ENCODE measurements at regions not wholly inside any gene's neighbourhood (a gene's known extent, or its start where the extent isn't known, plus 50 kb on each side); places are given as distances from the start of the nearest gene placed in this dataset.
A peak's percentile ranks its signal among the peaks of the same experiment; 100 is the strongest.

- TF ChIP-seq ZNF121 (tag by site-specific recombination; IDR thresholded peaks at IDR 0.05) (0 out of 2 replicates have a peak, but pooled peaks have one; percentile 30), ZNF202 (tag by site-specific recombination; IDR thresholded peaks at IDR 0.05; ENCODE audit: borderline replicate concordance) (peak; percentile 79), SCRT2 (tag by site-specific recombination; IDR thresholded peaks at IDR 0.05) (no peak), ZNF366 (tag by site-specific recombination; conservative IDR thresholded peaks at IDR 0.05) (no peak; the same call in 1 of the 2 replicates), ZNF146 (tag by site-specific recombination; IDR thresholded peaks at IDR 0.05) (no peak), ZNF148 (tag by site-specific recombination; IDR thresholded peaks at IDR 0.05; ENCODE audit: borderline replicate concordance) (no peak), ZNF112 (tag by site-specific recombination; IDR thresholded peaks at IDR 0.05) (no peak), ZNF24 (tag by site-specific recombination; IDR thresholded peaks at IDR 0.05) (peak; percentile 31; the same call in 1 of the 2 replicates), KLF8 (tag by site-specific recombination; IDR thresholded peaks at IDR 0.05) (no peak), ZBTB21 (tag by site-specific recombination; IDR thresholded peaks at IDR 0.05) (peak; percentile 68), ZNF701 (tag by site-specific recombination; IDR thresholded peaks at IDR 0.05) (no peak), ZNF211 (tag by site-specific recombination; IDR thresholded peaks at IDR 0.05; ENCODE audit: low read depth) (no peak), TRIM28 (IDR thresholded peaks at IDR 0.05; ENCODE audit: borderline replicate concordance, low read length) (no peak), ZBTB26 (tag by site-specific recombination; optimal IDR thresholded peaks at IDR 0.05) (no peak), ZNF311 (tag by site-specific recombination; IDR thresholded peaks at IDR 0.05; ENCODE audit: borderline replicate concordance) (no peak), ZNF362 (tag by site-specific recombination; IDR thresholded peaks at IDR 0.05) (no peak), ZNF558 (tag by site-specific recombination; IDR thresholded peaks at IDR 0.05) (peak; percentile 74), ZNF660 (tag by site-specific recombination; IDR thresholded peaks at IDR 0.05) (no peak), REPIN1 (tag by site-specific recombination; IDR thresholded peaks at IDR 0.05; ENCODE audit: low read depth) (no peak), ZNF529 (tag by site-specific recombination; IDR thresholded peaks at IDR 0.05; ENCODE audit: insufficient replicate concordance) (peak; percentile 59), BCL11A (tag by site-specific recombination; IDR thresholded peaks at IDR 0.05; ENCODE audit: low read depth) (no peak), ZNF335 (tag by site-specific recombination; conservative IDR thresholded peaks at IDR 0.05) (no peak), GLI4 (tag by site-specific recombination; IDR thresholded peaks at IDR 0.05) (no peak), ZNF302 (tag by site-specific recombination; IDR thresholded peaks at IDR 0.05; ENCODE audit: low read depth) (no peak), ZSCAN23 (tag by site-specific recombination; IDR thresholded peaks at IDR 0.05) (no peak), ZNF223 (tag by site-specific recombination; IDR thresholded peaks at IDR 0.05) (peak; percentile 69; the same call in 1 of the 2 replicates), ZNF785 (tag by site-specific recombination; IDR thresholded peaks at IDR 0.05) (no peak), GLIS1 (tag by site-specific recombination; IDR thresholded peaks at IDR 0.05) (no peak), OVOL3 (tag by site-specific recombination; IDR thresholded peaks at IDR 0.05) (0 out of 2 replicates have a peak, but pooled peaks have one; percentile 63), ZNF792 (tag by site-specific recombination; IDR thresholded peaks at IDR 0.05) (no peak), ZBTB20 (tag by site-specific recombination; IDR thresholded peaks at IDR 0.05) (no peak), ZNF324 (tag by site-specific recombination; IDR thresholded peaks at IDR 0.05) (no peak), ZNF37A (tag by site-specific recombination; IDR thresholded peaks at IDR 0.05) (no peak), MYNN (tag by site-specific recombination; IDR thresholded peaks at IDR 0.05; ENCODE audit: borderline replicate concordance) (no peak), ZBTB6 (tag by site-specific recombination; IDR thresholded peaks at IDR 0.05) (no peak)
- TF ChIP-seq, protein P1, sequence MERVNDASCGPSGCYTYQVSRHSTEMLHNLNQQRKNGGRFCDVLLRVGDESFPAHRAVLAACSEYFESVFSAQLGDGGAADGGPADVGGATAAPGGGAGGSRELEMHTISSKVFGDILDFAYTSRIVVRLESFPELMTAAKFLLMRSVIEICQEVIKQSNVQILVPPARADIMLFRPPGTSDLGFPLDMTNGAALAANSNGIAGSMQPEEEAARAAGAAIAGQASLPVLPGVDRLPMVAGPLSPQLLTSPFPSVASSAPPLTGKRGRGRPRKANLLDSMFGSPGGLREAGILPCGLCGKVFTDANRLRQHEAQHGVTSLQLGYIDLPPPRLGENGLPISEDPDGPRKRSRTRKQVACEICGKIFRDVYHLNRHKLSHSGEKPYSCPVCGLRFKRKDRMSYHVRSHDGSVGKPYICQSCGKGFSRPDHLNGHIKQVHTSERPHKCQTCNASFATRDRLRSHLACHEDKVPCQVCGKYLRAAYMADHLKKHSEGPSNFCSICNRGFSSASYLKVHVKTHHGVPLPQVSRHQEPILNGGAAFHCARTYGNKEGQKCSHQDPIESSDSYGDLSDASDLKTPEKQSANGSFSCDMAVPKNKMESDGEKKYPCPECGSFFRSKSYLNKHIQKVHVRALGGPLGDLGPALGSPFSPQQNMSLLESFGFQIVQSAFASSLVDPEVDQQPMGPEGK (tag by site-specific recombination; IDR thresholded peaks at IDR 0.05): no peak
Measured at GRCh38 chr5:68468322-68468721, 252.8 kb downstream of the PIK3R1 start (continued).
